MCF 10A (cell line): ENCODE measurements at regions not wholly inside any gene's neighbourhood (a gene's known extent, or its start where the extent isn't known, plus 50 kb on each side); places are given as distances from the start of the nearest gene placed in this dataset.

Experiments used
- BruUV-seq: library from RNA; stranded (reverse); fragments of 400-500 nt; replicated peaks from 2 replicates; lab custom pipeline; 2021; lab: Mats Ljungman, UMichigan
- CTCF ChIA-PET: fragments of 300-600 bp; sonication (Branson Sonifier 250); formaldehyde crosslinking; extraction: SDS; loops from one replicate; lab custom pipeline; 2021; ENCODE audit warnings: antibody characterized with exemption, inconsistent platforms; lab: Yijun Ruan, JAX
- POLR2A ChIA-PET: fragments of 300-600, 350-650 bp; sonication (Branson Sonifier 250); formaldehyde crosslinking; extraction: SDS; loops from one replicate; lab custom pipeline; 2020; ENCODE audit warnings: antibody characterized with exemption, inconsistent platforms; lab: Yijun Ruan, JAX
- DNase-seq: peaks from one replicate; pipeline ENCODE4 v3.0.0-alpha.2; 2018; ENCODE audit not compliant: unreplicated experiment
- H3K27ac Mint-ChIP-seq: one replicate; pipeline ENCODE4 v1.8.0; 2022; ENCODE audit warnings: mild to moderate bottlenecking, low read depth, mixed read lengths; ENCODE audit not compliant: unreplicated experiment
- H3K27me3 Mint-ChIP-seq: one replicate; pipeline ENCODE4 v1.8.0; 2022; ENCODE audit warnings: mixed read lengths; ENCODE audit not compliant: insufficient read depth, unreplicated experiment
- H3K36me3 Mint-ChIP-seq: one replicate; pipeline ENCODE4 v1.8.0; 2022; ENCODE audit warnings: mild to moderate bottlenecking, moderate library complexity, mixed read lengths; ENCODE audit not compliant: insufficient read depth, unreplicated experiment
- H3K4me1 Mint-ChIP-seq: one replicate; pipeline ENCODE4 v1.8.0; 2022; ENCODE audit warnings: mixed read lengths; ENCODE audit not compliant: insufficient read depth, unreplicated experiment
- H3K4me3 Mint-ChIP-seq: one replicate; pipeline ENCODE4 v1.8.0; 2022; ENCODE audit warnings: mild to moderate bottlenecking, moderate library complexity, mixed read lengths; ENCODE audit not compliant: unreplicated experiment
- H3K9me3 Mint-ChIP-seq: one replicate; pipeline ENCODE4 v1.8.0; 2022; ENCODE audit warnings: mixed read lengths; ENCODE audit not compliant: unreplicated experiment
- CTCF ChIP-seq: fragments of 200-600 bp; IDR thresholded peaks from one replicate; pipeline ENCODE4 v1.8.0; 2022; ENCODE audit warnings: antibody characterized with exemption, mild to moderate bottlenecking; ENCODE audit not compliant: unreplicated experiment
- intact Hi-C: fragments of 100-400 bp; cut with micrococcal nuclease; formaldehyde crosslinking; loops from 2 replicates; pipeline ENCODE4 v1.14.1; 2022

- intact Hi-C loops = no loop called here
- H3K27me3 Mint-ChIP-seq = no peaks in the 10 kb centered on the region
- no peak for TF ChIP-seq CTCF
- no TSS peak for BruUV-seq
- CTCF ChIA-PET = no interaction called here
- no peak overlapping the region for H3K27ac Mint-ChIP-seq
- H3K36me3 Mint-ChIP-seq = no peaks in the 10 kb centered on the region
- H3K4me3 Mint-ChIP-seq = no peak overlapping the region
- DNase-seq = no peak
- H3K9me3 Mint-ChIP-seq = no peaks in the 10 kb centered on the region
- H3K4me1 Mint-ChIP-seq = no peaks in the 10 kb centered on the region
- POLR2A ChIA-PET = no interaction called here
Measured at GRCh38 chr9:28166179-28166578, 592.9 kb upstream of the C9orf72 start.

GRCh38 chr9:28177142-28177541 lies 603.9 kb upstream of the C9orf72 start:
- no peaks in the 10 kb centered on the region for H3K9me3 Mint-ChIP-seq
- ChIA-PET POLR2A (no interaction called here), CTCF (interaction anchor here (0.5 kb wide), 1 partner anchor 31 kb away, joined by 3 read pairs; no protein-coding TSS in a partner anchor)
- no peak overlapping the region for H3K27ac Mint-ChIP-seq
- no peaks in the 10 kb centered on the region for H3K36me3 Mint-ChIP-seq
- DNase-seq = no peak
- H3K4me3 Mint-ChIP-seq = no peak overlapping the region
- no TSS peak for BruUV-seq
- intact Hi-C loops = no loop called here
- no peaks in the 10 kb centered on the region for H3K4me1 Mint-ChIP-seq
- H3K27me3 Mint-ChIP-seq = peaks cover 28% of the 10 kb centered on the region
- TF ChIP-seq CTCF = no peak

GRCh38 chr9:28177925-28178324 lies 604.6 kb upstream of the C9orf72 start:
- CTCF ChIA-PET = no interaction called here
- no TSS peak for BruUV-seq
- intact Hi-C loops = no loop called here
- Mint-ChIP-seq H3K9me3 (no peaks in the 10 kb centered on the region), H3K4me1 (no peaks in the 10 kb centered on the region), H3K27ac (no peak overlapping the region), H3K36me3 (no peaks in the 10 kb centered on the region), H3K27me3 (peaks cover 28% of the 10 kb centered on the region), H3K4me3 (no peak overlapping the region)
- POLR2A ChIA-PET = no interaction called here
- no peak for DNase-seq
- no peak for TF ChIP-seq CTCF

GRCh38 chr9:28179893-28180292 lies 606.6 kb upstream of the C9orf72 start:
- Mint-ChIP-seq H3K9me3 (no peaks in the 10 kb centered on the region), H3K4me1 (no peaks in the 10 kb centered on the region), H3K27ac (no peak overlapping the region), H3K36me3 (no peaks in the 10 kb centered on the region), H3K27me3 (peaks cover 16% of the 10 kb centered on the region), H3K4me3 (no peak overlapping the region)
- ChIA-PET POLR2A (no interaction called here), CTCF (no interaction called here)
- TF ChIP-seq CTCF = no peak
- no TSS peak for BruUV-seq
- intact Hi-C loops = no loop called here
- DNase-seq = no peak
